Natural killer cell treated with Interleukin-12 subunit alpha and Interleukin-12 subunit beta and Interleukin-15 and Interleukin-18, amount 100 ng/mL, for 72 hours (primary cell): ENCODE measurements at regions not wholly inside any gene's neighbourhood (a gene's known extent, or its start where the extent isn't known, plus 50 kb on each side); places are given as distances from the start of the nearest gene placed in this dataset.

ENCODE experiments used
- ATAC-seq, 2 donors: fragments of 150-1000 bp; cut with Tn5 transposase in 1 of 2; sonication (Bioruptor Pico), chemical (Tn5 transposase) in 1 of 2; 2 replicates each; pipeline ENCODE4 v1.10.0; 2021
- DNase-seq: peaks from one replicate; pipeline ENCODE4 v3.0.0; 2022; ENCODE audit warnings: low spot score
- H3K27ac Mint-ChIP-seq, 2 donors: 1 replicate in 1 of 2; 2 replicates in 1 of 2; pipeline ENCODE4 v1.8.0; 2022; ENCODE audit warnings: mixed read lengths in 2 of 2, mild to moderate bottlenecking in 1 of 2, moderate library complexity in 1 of 2
- H3K27me3 Mint-ChIP-seq, 2 donors: 1 replicate in 1 of 2; 2 replicates in 1 of 2; pipeline ENCODE4 v1.8.0; 2022; ENCODE audit warnings: mixed read lengths in 2 of 2
- H3K36me3 Mint-ChIP-seq: one replicate; pipeline ENCODE4 v1.8.0; 2022; ENCODE audit warnings: mixed read lengths
- H3K4me1 Mint-ChIP-seq, 2 donors: 1 replicate in 1 of 2; 2 replicates in 1 of 2; pipeline ENCODE4 v1.8.0; 2022; ENCODE audit warnings: low read depth in 2 of 2, mixed read lengths in 2 of 2, mild to moderate bottlenecking in 1 of 2
- H3K4me3 Mint-ChIP-seq: one replicate; pipeline ENCODE4 v1.8.0; 2022; ENCODE audit warnings: mixed read lengths
- H3K9me3 Mint-ChIP-seq: 2 replicates; pipeline ENCODE4 v1.8.0; 2022; ENCODE audit warnings: mixed read lengths

- H3K4me3 Mint-ChIP-seq: no peak overlapping the region
- no peak for DNase-seq
- no peak overlapping the region for H3K27ac Mint-ChIP-seq
- H3K9me3 Mint-ChIP-seq: no peaks in the 10 kb centered on the region
- H3K36me3 Mint-ChIP-seq: no peaks in the 10 kb centered on the region
- ATAC-seq: no peak
- H3K27me3 Mint-ChIP-seq: no peaks in the 10 kb centered on the region
- no peaks in the 10 kb centered on the region for H3K4me1 Mint-ChIP-seq
Measured at GRCh38 chr3:81394651-81395524, 366.6 kb downstream of the GBE1 start.

GRCh38 chr3:81393251-81393650, 368.2 kb downstream of the GBE1 start:
- Mint-ChIP-seq H3K9me3 (peaks cover 3% of the 10 kb centered on the region), H3K4me3 (no peak overlapping the region), H3K27me3 (no peaks in the 10 kb centered on the region), H3K36me3 (no peaks in the 10 kb centered on the region), H3K4me1 (no peaks in the 10 kb centered on the region), H3K27ac (no peak overlapping the region)
- ATAC-seq (no peak), DNase-seq (no peak)

- DNase-seq (no peak), ATAC-seq (no peak)
- H3K4me3 Mint-ChIP-seq: no peak overlapping the region
- no peaks in the 10 kb centered on the region for H3K27me3 Mint-ChIP-seq
- H3K27ac Mint-ChIP-seq: no peak overlapping the region
- peaks cover 3% of the 10 kb centered on the region for H3K9me3 Mint-ChIP-seq
- no peaks in the 10 kb centered on the region for H3K4me1 Mint-ChIP-seq
- H3K36me3 Mint-ChIP-seq: no peaks in the 10 kb centered on the region
Measured at GRCh38 chr3:81390796-81391195, 370.6 kb downstream of the GBE1 start.

GRCh38 chr3:81388191-81388590, 373.3 kb downstream of the GBE1 start:
- Mint-ChIP-seq H3K4me1 (no peaks in the 10 kb centered on the region), H3K4me3 (no peak overlapping the region), H3K27ac (no peak overlapping the region), H3K27me3 (no peaks in the 10 kb centered on the region), H3K9me3 (peaks cover 3% of the 10 kb centered on the region), H3K36me3 (no peaks in the 10 kb centered on the region)
- DNase-seq (no peak), ATAC-seq (no peak)

- peaks cover 0 to 6% of the 10 kb centered on the region in 2 donors for H3K4me1 Mint-ChIP-seq
- DNase-seq (no peak), ATAC-seq (no peak)
- peaks cover 7% of the 10 kb centered on the region for H3K36me3 Mint-ChIP-seq
- no peaks in the 10 kb centered on the region for H3K27me3 Mint-ChIP-seq
- no peak overlapping the region for H3K27ac Mint-ChIP-seq
- H3K9me3 Mint-ChIP-seq: peaks cover 10% of the 10 kb centered on the region
- H3K4me3 Mint-ChIP-seq: no peak overlapping the region
Measured at GRCh38 chr3:81382470-81382869, 379.0 kb downstream of the GBE1 start.

- no peak overlapping the region for H3K27ac Mint-ChIP-seq
- peaks cover 7% of the 10 kb centered on the region for H3K36me3 Mint-ChIP-seq
- ATAC-seq (no peak), DNase-seq (no peak)
- H3K27me3 Mint-ChIP-seq: no peaks in the 10 kb centered on the region
- peaks cover 10% of the 10 kb centered on the region for H3K9me3 Mint-ChIP-seq
- no peak overlapping the region for H3K4me3 Mint-ChIP-seq
- H3K4me1 Mint-ChIP-seq: peaks cover 0 to 6% of the 10 kb centered on the region in 2 donors
Measured at GRCh38 chr3:81380234-81380633, 381.2 kb downstream of the GBE1 start.

- peaks cover 16% of the 10 kb centered on the region for H3K9me3 Mint-ChIP-seq
- no peak for DNase-seq
Measured at GRCh38 chr3:81378552-81379293, 382.7 kb downstream of the GBE1 start.

GRCh38 chr3:81375921-81376320, 385.5 kb downstream of the GBE1 start:
- H3K36me3 Mint-ChIP-seq: peaks cover 17% of the 10 kb centered on the region

More at GRCh38 chr3:81378552-81379293, 382.7 kb downstream of the GBE1 start:
- H3K27me3 Mint-ChIP-seq: no peaks in the 10 kb centered on the region
- H3K36me3 Mint-ChIP-seq: peaks cover 13% of the 10 kb centered on the region
- H3K27ac Mint-ChIP-seq: no peak overlapping the region
- no peak for ATAC-seq
- no peak overlapping the region for H3K4me3 Mint-ChIP-seq
- peaks cover 0 to 6% of the 10 kb centered on the region in 2 donors for H3K4me1 Mint-ChIP-seq

GRCh38 chr3:81364411-81364810, 397.0 kb downstream of the GBE1 start:
- no peaks in the 10 kb centered on the region for H3K4me1 Mint-ChIP-seq
- H3K4me3 Mint-ChIP-seq: no peak overlapping the region
- H3K36me3 Mint-ChIP-seq: no peaks in the 10 kb centered on the region
- ATAC-seq: no peak
- no peaks in the 10 kb centered on the region for H3K27me3 Mint-ChIP-seq
- no peak overlapping the region for H3K27ac Mint-ChIP-seq
- no peak for DNase-seq
- H3K9me3 Mint-ChIP-seq: peaks cover 6% of the 10 kb centered on the region

More at GRCh38 chr3:81375921-81376320, 385.5 kb downstream of the GBE1 start:
- DNase-seq (no peak), ATAC-seq (no peak)
- Mint-ChIP-seq H3K27me3 (no peaks in the 10 kb centered on the region), H3K27ac (no peak overlapping the region), H3K4me3 (no peak overlapping the region), H3K9me3 (peaks cover 16% of the 10 kb centered on the region), H3K4me1 (peaks cover 0 to 6% of the 10 kb centered on the region in 2 donors)

- no peak for DNase-seq
- H3K27me3 Mint-ChIP-seq: no peaks in the 10 kb centered on the region
- no peaks in the 10 kb centered on the region for H3K4me1 Mint-ChIP-seq
- no peak overlapping the region for H3K27ac Mint-ChIP-seq
- no peaks in the 10 kb centered on the region for H3K36me3 Mint-ChIP-seq
- peaks cover 6% of the 10 kb centered on the region for H3K9me3 Mint-ChIP-seq
- no peak for ATAC-seq
- H3K4me3 Mint-ChIP-seq: no peak overlapping the region
Measured at GRCh38 chr3:81363816-81364215, 397.6 kb downstream of the GBE1 start.

- Mint-ChIP-seq H3K4me1 (no peaks in the 10 kb centered on the region), H3K36me3 (no peaks in the 10 kb centered on the region), H3K27ac (no peak overlapping the region)
Measured at GRCh38 chr3:81354119-81354518, 407.3 kb downstream of the GBE1 start.

GRCh38 chr3:81352867-81353266, 408.6 kb downstream of the GBE1 start:
- Mint-ChIP-seq H3K4me1 (no peaks in the 10 kb centered on the region), H3K36me3 (no peaks in the 10 kb centered on the region), H3K9me3 (no peaks in the 10 kb centered on the region), H3K4me3 (no peak overlapping the region), H3K27ac (no peak overlapping the region), H3K27me3 (no peaks in the 10 kb centered on the region)
- ATAC-seq: no peak
- no peak for DNase-seq

More at GRCh38 chr3:81354119-81354518, 407.3 kb downstream of the GBE1 start:
- ATAC-seq (no peak), DNase-seq (no peak)
- Mint-ChIP-seq H3K4me3 (no peak overlapping the region), H3K9me3 (no peaks in the 10 kb centered on the region), H3K27me3 (no peaks in the 10 kb centered on the region)

GRCh38 chr3:81349816-81350340, 411.6 kb downstream of the GBE1 start:
- H3K27ac Mint-ChIP-seq: no peak overlapping the region
- peaks cover 3% of the 10 kb centered on the region for H3K9me3 Mint-ChIP-seq
- DNase-seq (no peak), ATAC-seq (no peak)
- H3K4me1 Mint-ChIP-seq: no peaks in the 10 kb centered on the region
- no peaks in the 10 kb centered on the region for H3K27me3 Mint-ChIP-seq
- no peak overlapping the region for H3K4me3 Mint-ChIP-seq
- H3K36me3 Mint-ChIP-seq: no peaks in the 10 kb centered on the region
